Prostate gland (tissue), 2 donors: ENCODE measurements at regions not wholly inside any gene's neighbourhood (a gene's known extent, or its start where the extent isn't known, plus 50 kb on each side); places are given as distances from the start of the nearest gene placed in this dataset.
"Not testable (repeated sequence)": the region's sequence is repeated elsewhere in the genome, so short reads cannot be mapped to it uniquely, and the experiment has no call there.

ENCODE experiments used
- DNase-seq: peaks from one replicate; pipeline ENCODE4 v3.0.0-alpha.2; 2019; ENCODE audit warnings: low spot score
- H3K27ac ChIP-seq, 2 donors: fragments of 200-600 bp; sonication (generic); 2 replicates each; pipeline ENCODE4 v1.5.1; 2017 to 2019
- H3K27me3 ChIP-seq: fragments of 200-600 bp; sonication (generic); replicated peaks from 2 replicates; pipeline ENCODE4 v1.5.1; 2019; ENCODE audit not compliant: insufficient read depth
- H3K36me3 ChIP-seq, 2 donors: fragments of 200-600 bp; sonication (generic); 1 replicate in 1 of 2; 2 replicates in 1 of 2; pipeline versions ENCODE4 v1.5.1 to v1.8.1; 2017 to 2019
- H3K4me1 ChIP-seq: fragments of 200-600 bp; sonication (generic); replicated peaks from 2 replicates; pipeline ENCODE4 v1.5.1; 2019
- H3K4me3 ChIP-seq, 2 donors: fragments of 200-600 bp; sonication (generic); 2 replicates each; pipeline ENCODE4 v1.5.1; 2017 to 2019
- H3K9me3 ChIP-seq: fragments of 200-600 bp; sonication (generic); 2 replicates; pipeline ENCODE4 v1.5.1; 2017
- CTCF ChIP-seq, 4 experiments: fragments of 200-600 bp in 2 of 4; fragments of 450-650 bp in 2 of 4; sonication (generic) in 2 of 4; IDR thresholded peaks; 1 replicate in 3 of 4; 2 replicates in 1 of 4; pipeline ENCODE4 v1.5.1; 2016 to 2019; ENCODE audit warnings: antibody characterized with exemption in 4 of 4, mild to moderate bottlenecking in 2 of 4, moderate library complexity in 2 of 4
- POLR2A ChIP-seq: fragments of 450-650 bp; IDR thresholded peaks from one replicate; pipeline ENCODE4 v1.6.1; 2016; ENCODE audit warnings: antibody characterized with exemption, mild to moderate bottlenecking
- POLR2AphosphoS5 ChIP-seq: sonication (generic); formaldehyde crosslinking; IDR thresholded peaks from one replicate; pipeline ENCODE4 v1.6.1; 2017; ENCODE audit warnings: antibody characterized with exemption
- WGBS: methylation state at CpG from one replicate; pipeline ENCODE4 v1.1.5; 2018; 5-methylcytosine and 5-hydroxymethylcytosine counted together
- intact Hi-C: fragments of 100-400 bp; cut with DNase I; formaldehyde crosslinking; loops from one replicate; pipeline ENCODE4 v1.14.2; 2022

DNA sequence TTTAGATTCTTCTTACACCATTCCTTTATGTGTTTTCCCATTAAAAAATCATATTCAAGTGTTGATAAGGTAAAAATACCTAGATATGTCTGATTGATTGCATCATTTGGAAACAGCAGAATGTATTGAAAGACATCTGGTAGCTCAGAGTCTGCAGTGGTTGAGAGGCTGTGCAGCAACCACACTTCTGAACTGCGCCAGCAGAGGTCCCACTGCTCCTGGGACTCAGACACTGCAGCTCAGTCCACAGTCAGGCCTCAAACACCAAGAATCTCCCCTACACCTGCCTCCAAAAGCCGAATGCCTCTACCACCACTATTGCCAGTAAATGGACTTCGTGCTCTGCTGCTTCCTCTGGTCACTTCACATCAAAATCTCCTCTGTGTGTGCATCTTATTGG, 176.9 kb upstream of the LMCD1 start:
- no peak for DNase-seq
- Histone ChIP-seq H3K9me3 (no peaks in the 10 kb centered on the region), H3K27ac (no peak overlapping the region), H3K36me3 (no peaks in the 10 kb centered on the region), H3K4me3 (no peak overlapping the region), H3K27me3 (no peaks in the 10 kb centered on the region), H3K4me1 (no peaks in the 10 kb centered on the region)
- TF ChIP-seq CTCF (IDR thresholded peaks at IDR 0.05) (peak in 2 of 4 experiments; percentile 13 to 22), POLR2AphosphoS5 (no peak), POLR2A (no peak)
- WGBS: 86% methylated on average over 3 of the region's 3 CpGs
- intact Hi-C loops: no loop called here

DNA sequence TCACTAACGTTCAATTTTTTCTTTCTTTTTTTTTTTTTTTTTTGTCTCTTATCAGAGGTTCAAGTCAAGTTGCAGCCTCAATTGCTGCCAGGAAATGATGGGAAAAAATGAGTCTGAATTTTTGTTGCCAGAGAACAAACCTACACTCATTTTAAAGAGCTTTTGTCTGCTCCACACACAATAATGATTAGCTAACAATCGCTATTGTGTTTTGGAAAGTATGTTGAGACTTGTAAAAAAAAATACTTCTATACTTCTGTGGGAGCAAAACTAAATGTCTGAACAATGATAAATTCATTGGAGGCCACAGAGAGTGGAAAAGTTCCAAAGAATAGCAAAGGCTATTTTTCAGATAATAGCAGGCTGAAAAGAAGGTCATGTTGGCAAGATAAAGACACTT, 176.3 kb upstream of the LMCD1 start:
- H3K27me3 ChIP-seq: no peaks in the 10 kb centered on the region
- no peak overlapping the region for H3K27ac ChIP-seq
- H3K9me3 ChIP-seq: no peaks in the 10 kb centered on the region
- no peaks in the 10 kb centered on the region for H3K36me3 ChIP-seq
- DNase-seq: no peak
- TF ChIP-seq POLR2AphosphoS5 (no peak), POLR2A (no peak), CTCF (IDR thresholded peaks at IDR 0.05) (no peak)
- no peak overlapping the region for H3K4me3 ChIP-seq
- no peaks in the 10 kb centered on the region for H3K4me1 ChIP-seq
- 46% methylated on average over 2 of the region's 2 CpGs for WGBS
- intact Hi-C loops: no loop called here

DNA sequence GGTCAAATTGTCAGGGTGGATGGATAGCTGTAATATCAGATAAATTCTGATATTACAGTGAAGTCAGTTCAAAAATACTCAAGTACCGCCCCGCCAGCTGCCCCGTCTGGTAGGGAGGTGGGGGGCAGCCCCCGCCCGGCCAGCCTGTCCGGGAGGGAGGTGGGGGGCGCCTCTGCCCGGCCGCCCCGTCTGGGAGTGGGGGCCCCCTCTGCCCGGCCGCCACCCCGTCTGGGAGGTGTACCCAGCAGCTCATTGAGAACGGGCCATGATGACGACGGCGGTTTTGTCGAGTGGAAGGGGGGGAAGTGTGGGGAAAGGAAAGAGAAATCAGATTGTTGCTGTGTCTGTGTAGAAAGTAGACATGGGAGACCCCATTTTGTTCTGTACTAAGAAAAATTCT, 175.8 kb upstream of the LMCD1 start:
- intact Hi-C loops, H3K27ac ChIP-seq, H3K4me3 ChIP-seq, H3K4me1 ChIP-seq, H3K36me3 ChIP-seq, DNase-seq, H3K27me3 ChIP-seq, H3K9me3 ChIP-seq: not testable (repeated sequence)
- whole genome bisulfite sequencing: 89% methylated on average over 18 of the region's 18 CpGs

- no peak overlapping the region for H3K27ac ChIP-seq
- H3K27me3 ChIP-seq: no peaks in the 10 kb centered on the region
- TF ChIP-seq POLR2A (no peak), POLR2AphosphoS5 (no peak), CTCF (IDR thresholded peaks at IDR 0.05) (no peak)
- no peak overlapping the region for H3K4me3 ChIP-seq
- no peaks in the 10 kb centered on the region for H3K9me3 ChIP-seq
- intact Hi-C loops: no loop called here
- no peak for DNase-seq
- 62% methylated on average over 2 of the region's 2 CpGs for WGBS
- no peaks in the 10 kb centered on the region for H3K4me1 ChIP-seq
- H3K36me3 ChIP-seq: no peaks in the 10 kb centered on the region
These were observed 173.9 kb upstream of the LMCD1 start for GRCh38 chr3:8327739-8328138.

DNA sequence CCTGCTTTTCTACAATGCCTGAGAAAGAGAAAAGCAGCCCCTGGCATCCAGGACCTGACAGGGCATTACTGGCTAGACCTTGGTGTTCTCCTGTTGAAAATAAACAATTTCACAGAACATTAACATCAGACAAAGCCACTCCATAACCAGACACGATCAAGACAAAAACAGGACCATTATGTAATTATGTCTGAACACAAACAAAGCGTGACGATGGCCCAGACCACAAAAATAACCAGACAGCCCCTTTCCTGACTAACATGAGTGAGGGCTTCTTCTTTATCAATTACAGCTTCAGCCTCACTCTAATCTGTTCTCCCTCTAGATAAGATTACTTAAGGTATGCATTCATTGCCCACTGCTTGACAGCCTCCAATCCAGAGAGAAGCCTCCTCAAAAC, 172.7 kb upstream of the LMCD1 start:
- Histone ChIP-seq H3K27ac (no peak overlapping the region), H3K36me3 (no peaks in the 10 kb centered on the region), H3K4me1 (no peaks in the 10 kb centered on the region), H3K9me3 (no peaks in the 10 kb centered on the region), H3K4me3 (no peak overlapping the region), H3K27me3 (no peaks in the 10 kb centered on the region)
- no peak for DNase-seq
- 35% methylated on average over 3 of the region's 3 CpGs for WGBS
- TF ChIP-seq POLR2AphosphoS5: no peak
- intact Hi-C loops: no loop called here

DNA sequence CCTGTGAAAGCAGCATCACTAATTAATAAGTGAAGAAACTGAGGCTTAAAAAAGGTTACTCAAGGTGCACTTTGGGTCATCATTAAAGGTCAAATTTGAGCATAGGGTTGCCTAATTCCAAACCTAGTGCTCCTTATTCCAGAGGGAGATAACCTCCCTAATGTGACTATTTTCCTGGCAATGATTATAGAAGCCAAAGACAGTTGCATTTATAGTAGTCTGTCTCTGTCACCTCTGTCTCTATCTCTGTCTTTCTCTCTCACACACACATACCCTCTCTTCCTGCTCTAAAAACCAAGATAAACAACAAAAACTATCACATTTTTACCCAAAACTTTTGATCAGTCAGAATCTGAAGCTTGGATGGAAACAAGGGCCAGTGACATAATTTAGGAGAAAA, 172.0 kb upstream of the LMCD1 start:
- Histone ChIP-seq H3K4me1 (no peaks in the 10 kb centered on the region), H3K27ac (no peak overlapping the region), H3K9me3 (no peaks in the 10 kb centered on the region), H3K36me3 (no peaks in the 10 kb centered on the region), H3K27me3 (no peaks in the 10 kb centered on the region), H3K4me3 (no peak overlapping the region)
- intact Hi-C loops: no loop called here
- DNase-seq: no peak
- no peak for TF ChIP-seq POLR2A
- no peak for TF ChIP-seq POLR2AphosphoS5
- TF ChIP-seq CTCF (IDR thresholded peaks at IDR 0.05): no peak
